Duodenal mucosa (tissue), 2 donors: ENCODE measurements at regions not wholly inside any gene's neighbourhood (a gene's known extent, or its start where the extent isn't known, plus 50 kb on each side); places are given as distances from the start of the nearest gene placed in this dataset.

Source experiments
- H3K27ac ChIP-seq: one replicate; pipeline ENCODE4 v1.7.0; 2013; ENCODE audit warnings: low read depth, low read length
- H3K27me3 ChIP-seq, 2 donors: one replicate each; pipeline ENCODE4 v1.7.0; 2013; ENCODE audit warnings: low read length in 2 of 2, control low read depth in 1 of 2; ENCODE audit not compliant: insufficient read depth in 2 of 2, control insufficient read depth in 1 of 2
- H3K36me3 ChIP-seq, 2 donors: one replicate each; pipeline ENCODE4 v1.7.0; 2013; ENCODE audit warnings: low read length in 2 of 2, control low read depth in 1 of 2; ENCODE audit not compliant: insufficient read depth in 2 of 2, control insufficient read depth in 1 of 2
- H3K4me1 ChIP-seq, 2 donors: one replicate each; pipeline ENCODE4 v1.7.0; 2013; ENCODE audit warnings: low read length in 2 of 2, control low read depth in 1 of 2; ENCODE audit not compliant: insufficient read depth in 2 of 2, control insufficient read depth in 1 of 2
- H3K4me3 ChIP-seq, 2 donors: one replicate each; pipeline ENCODE4 v1.7.0; 2013; ENCODE audit warnings: low read length in 2 of 2, low read depth in 1 of 2
- H3K9ac ChIP-seq, 2 donors: one replicate each; pipeline ENCODE4 v1.7.0; 2013; ENCODE audit warnings: low read length in 2 of 2, low read depth in 1 of 2
- H3K9me3 ChIP-seq, 2 donors: one replicate each; pipeline ENCODE4 v1.7.0; 2013; ENCODE audit warnings: low read length in 2 of 2, control low read depth in 1 of 2; ENCODE audit not compliant: control insufficient read depth in 1 of 2

- Histone ChIP-seq H3K9ac (no peak overlapping the region), H3K4me1 (no peaks in the 10 kb centered on the region), H3K27me3 (no peaks in the 10 kb centered on the region), H3K36me3 (no peaks in the 10 kb centered on the region), H3K4me3 (no peak overlapping the region), H3K27ac (no peak overlapping the region), H3K9me3 (no peaks in the 10 kb centered on the region)
Measured at GRCh38 chr6:120260636-120261035, 911.1 kb upstream of the MAN1A1 start.

- H3K9ac ChIP-seq, result no peak overlapping the region
- H3K4me3 ChIP-seq, result no peak overlapping the region
- no peaks in the 10 kb centered on the region for H3K4me1 ChIP-seq
- H3K9me3 ChIP-seq, result no peaks in the 10 kb centered on the region
- H3K36me3 ChIP-seq, result no peaks in the 10 kb centered on the region
- H3K27me3 ChIP-seq, result no peaks in the 10 kb centered on the region
- H3K27ac ChIP-seq, result no peak overlapping the region
Measured at GRCh38 chr6:120254651-120255050, 905.1 kb upstream of the MAN1A1 start.

GRCh38 chr6:120248451-120248850, 898.9 kb upstream of the MAN1A1 start:
- Histone ChIP-seq H3K9ac (no peak overlapping the region), H3K27me3 (no peaks in the 10 kb centered on the region), H3K4me1 (no peaks in the 10 kb centered on the region), H3K4me3 (no peak overlapping the region), H3K9me3 (no peaks in the 10 kb centered on the region), H3K27ac (no peak overlapping the region), H3K36me3 (no peaks in the 10 kb centered on the region)

GRCh38 chr6:120237221-120237620, 887.7 kb upstream of the MAN1A1 start:
- no peaks in the 10 kb centered on the region for H3K4me1 ChIP-seq
- no peak overlapping the region for H3K27ac ChIP-seq
- H3K9ac ChIP-seq, result no peak overlapping the region
- no peaks in the 10 kb centered on the region for H3K36me3 ChIP-seq
- H3K9me3 ChIP-seq, result peaks cover 4 to 22% of the 10 kb centered on the region in 2 donors
- H3K4me3 ChIP-seq, result no peak overlapping the region
- H3K27me3 ChIP-seq, result no peaks in the 10 kb centered on the region

- no peaks in the 10 kb centered on the region for H3K4me1 ChIP-seq
- H3K27me3 ChIP-seq, result no peaks in the 10 kb centered on the region
- no peak overlapping the region for H3K4me3 ChIP-seq
- H3K36me3 ChIP-seq, result no peaks in the 10 kb centered on the region
- no peak overlapping the region for H3K9ac ChIP-seq
- peaks cover 7 to 14% of the 10 kb centered on the region in 2 donors for H3K9me3 ChIP-seq
- no peak overlapping the region for H3K27ac ChIP-seq
Measured at GRCh38 chr6:120230008-120230407, 880.4 kb upstream of the MAN1A1 start.

- Histone ChIP-seq H3K4me1 (no peaks in the 10 kb centered on the region), H3K9me3 (peaks cover 2 to 6% of the 10 kb centered on the region in 2 donors), H3K27me3 (no peaks in the 10 kb centered on the region), H3K36me3 (no peaks in the 10 kb centered on the region), H3K27ac (no peak overlapping the region), H3K4me3 (no peak overlapping the region), H3K9ac (no peak overlapping the region)
Measured at GRCh38 chr6:120228297-120228696, 878.7 kb upstream of the MAN1A1 start.

GRCh38 chr6:120219339-120219738, 869.8 kb upstream of the MAN1A1 start:
- H3K27ac ChIP-seq, result no peak overlapping the region
- no peaks in the 10 kb centered on the region for H3K27me3 ChIP-seq
- no peaks in the 10 kb centered on the region for H3K9me3 ChIP-seq
- H3K36me3 ChIP-seq, result no peaks in the 10 kb centered on the region
- no peaks in the 10 kb centered on the region for H3K4me1 ChIP-seq
- H3K4me3 ChIP-seq, result no peak overlapping the region
- H3K9ac ChIP-seq, result no peak overlapping the region

GRCh38 chr6:120214088-120214499, 864.5 kb upstream of the MAN1A1 start:
- peaks cover 0 to 4% of the 10 kb centered on the region in 2 donors for H3K9me3 ChIP-seq
- H3K9ac ChIP-seq, result no peak overlapping the region
- H3K27ac ChIP-seq, result no peak overlapping the region
- H3K4me1 ChIP-seq, result no peaks in the 10 kb centered on the region
- H3K4me3 ChIP-seq, result no peak overlapping the region
- no peaks in the 10 kb centered on the region for H3K36me3 ChIP-seq
- H3K27me3 ChIP-seq, result no peaks in the 10 kb centered on the region

GRCh38 chr6:120211955-120212792, 862.6 kb upstream of the MAN1A1 start:
- Histone ChIP-seq H3K36me3 (no peaks in the 10 kb centered on the region), H3K4me3 (no peak overlapping the region), H3K4me1 (no peaks in the 10 kb centered on the region)

GRCh38 chr6:120202878-120203277, 853.3 kb upstream of the MAN1A1 start:
- no peaks in the 10 kb centered on the region for H3K27me3 ChIP-seq
- no peak overlapping the region for H3K27ac ChIP-seq
- H3K36me3 ChIP-seq, result no peaks in the 10 kb centered on the region
- no peak overlapping the region for H3K9ac ChIP-seq
- no peaks in the 10 kb centered on the region for H3K4me1 ChIP-seq
- no peak overlapping the region for H3K4me3 ChIP-seq
- no peaks in the 10 kb centered on the region for H3K9me3 ChIP-seq

More at GRCh38 chr6:120211955-120212792, 862.6 kb upstream of the MAN1A1 start:
- peaks cover 0 to 4% of the 10 kb centered on the region in 2 donors for H3K9me3 ChIP-seq
- no peak overlapping the region for H3K9ac ChIP-seq
- no peak overlapping the region for H3K27ac ChIP-seq
- no peaks in the 10 kb centered on the region for H3K27me3 ChIP-seq
